ENCODE measurements at regions not wholly inside any gene's neighbourhood (a gene's known extent, or its start where the extent isn't known, plus 50 kb on each side); places are given as distances from the start of the nearest gene placed in this dataset.

DNA sequence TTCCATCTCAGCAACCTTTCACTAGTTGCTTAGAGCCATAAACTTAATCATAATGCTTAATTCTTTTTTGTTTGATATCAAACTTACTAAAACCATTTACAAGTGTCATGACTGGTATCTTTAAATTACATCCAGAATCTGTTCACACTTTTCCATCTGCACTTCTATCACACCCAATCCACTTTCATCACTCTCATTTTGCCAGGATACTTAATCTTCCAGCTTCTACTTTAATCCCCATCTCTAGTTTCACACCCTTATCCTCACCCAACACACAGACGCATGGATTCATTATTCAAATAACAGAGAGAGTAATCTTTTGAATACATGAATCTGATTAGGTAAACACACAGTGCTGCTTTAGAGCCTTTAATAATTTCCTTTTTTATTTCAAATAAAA lies 828.4 kb downstream of the HACE1 start:
- Histone ChIP-seq H3K27ac (ENCODE audit: low read depth in 2 of 2, low read length in 2 of 2) (no peak overlapping the region), H3K4me3 (ENCODE audit: low read length in 3 of 3) (no peak overlapping the region)

DNA sequence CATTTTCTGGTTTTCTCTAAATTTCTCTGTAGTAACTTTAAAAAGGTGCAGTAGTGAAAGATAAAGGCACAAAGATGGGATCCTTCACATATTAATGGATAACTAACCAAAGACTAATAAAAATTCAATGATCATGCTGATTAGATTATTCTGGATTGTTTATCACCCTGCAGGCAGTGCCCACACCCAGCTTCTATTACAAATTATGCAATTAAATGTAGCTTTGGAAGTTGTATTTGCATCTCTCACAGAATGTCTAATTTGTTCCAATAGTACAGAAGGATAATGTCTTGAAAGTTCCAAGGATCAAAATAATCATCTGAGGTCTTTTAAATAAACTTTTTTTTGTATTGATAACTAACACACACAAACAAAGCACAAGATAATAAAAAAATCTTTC lies 837.6 kb downstream of the HACE1 start:
- Histone ChIP-seq H3K4me3 (ENCODE audit: low read length in 3 of 3) (no peak overlapping the region), H3K9ac (ENCODE audit: low read length in 3 of 3) (no peak overlapping the region), H3K27me3 (ENCODE audit: control insufficient read depth, insufficient read depth, low read length) (no peaks in the 10 kb centered on the region), H3K9me3 (ENCODE audit: control insufficient read depth in 2 of 3, insufficient read depth in 1 of 3, low read length in 3 of 3) (no peaks in the 10 kb centered on the region), H3K36me3 (ENCODE audit: control insufficient read depth in 2 of 3, insufficient read depth in 3 of 3, low read length in 3 of 3) (no peaks in the 10 kb centered on the region), H3K4me1 (ENCODE audit: control insufficient read depth in 2 of 3, insufficient read depth in 2 of 3, low read depth in 1 of 3, low read length in 3 of 3) (no peaks in the 10 kb centered on the region), H3K27ac (ENCODE audit: low read depth in 2 of 2, low read length in 2 of 2) (no peak overlapping the region)
- peak; percentile 6 for FAIRE-seq
- TF ChIP-seq, protein P1, sequence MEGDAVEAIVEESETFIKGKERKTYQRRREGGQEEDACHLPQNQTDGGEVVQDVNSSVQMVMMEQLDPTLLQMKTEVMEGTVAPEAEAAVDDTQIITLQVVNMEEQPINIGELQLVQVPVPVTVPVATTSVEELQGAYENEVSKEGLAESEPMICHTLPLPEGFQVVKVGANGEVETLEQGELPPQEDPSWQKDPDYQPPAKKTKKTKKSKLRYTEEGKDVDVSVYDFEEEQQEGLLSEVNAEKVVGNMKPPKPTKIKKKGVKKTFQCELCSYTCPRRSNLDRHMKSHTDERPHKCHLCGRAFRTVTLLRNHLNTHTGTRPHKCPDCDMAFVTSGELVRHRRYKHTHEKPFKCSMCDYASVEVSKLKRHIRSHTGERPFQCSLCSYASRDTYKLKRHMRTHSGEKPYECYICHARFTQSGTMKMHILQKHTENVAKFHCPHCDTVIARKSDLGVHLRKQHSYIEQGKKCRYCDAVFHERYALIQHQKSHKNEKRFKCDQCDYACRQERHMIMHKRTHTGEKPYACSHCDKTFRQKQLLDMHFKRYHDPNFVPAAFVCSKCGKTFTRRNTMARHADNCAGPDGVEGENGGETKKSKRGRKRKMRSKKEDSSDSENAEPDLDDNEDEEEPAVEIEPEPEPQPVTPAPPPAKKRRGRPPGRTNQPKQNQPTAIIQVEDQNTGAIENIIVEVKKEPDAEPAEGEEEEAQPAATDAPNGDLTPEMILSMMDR (IDR thresholded peaks at IDR 0.05; ENCODE audit: borderline replicate concordance, extremely low read depth, insufficient read depth): no peak
- intact Hi-C loops (cut with DNase I): no loop called here
- no peak for DNase-seq

More for the DNA sequence above, 828.4 kb downstream of the HACE1 start:
- FAIRE-seq (no peak), DNase-seq (no peak)
- Histone ChIP-seq H3K4me1 (ENCODE audit: control insufficient read depth in 2 of 3, insufficient read depth in 2 of 3, low read depth in 1 of 3, low read length in 3 of 3) (no peaks in the 10 kb centered on the region), H3K36me3 (ENCODE audit: control insufficient read depth in 2 of 3, insufficient read depth in 3 of 3, low read length in 3 of 3) (no peaks in the 10 kb centered on the region), H3K27me3 (ENCODE audit: control insufficient read depth, insufficient read depth, low read length) (no peaks in the 10 kb centered on the region), H3K9me3 (ENCODE audit: control insufficient read depth in 2 of 3, insufficient read depth in 1 of 3, low read length in 3 of 3) (no peaks in the 10 kb centered on the region), H3K9ac (ENCODE audit: low read length in 3 of 3) (no peak overlapping the region)
- TF ChIP-seq, protein P1 (IDR thresholded peaks at IDR 0.05; ENCODE audit: borderline replicate concordance, extremely low read depth, insufficient read depth): no peak
- intact Hi-C loops (cut with DNase I): no loop called here

GRCh38 chr6:104019075-104019753 lies 840.5 kb downstream of the HACE1 start:
- TF ChIP-seq, protein P1 (IDR thresholded peaks at IDR 0.05; ENCODE audit: borderline replicate concordance, extremely low read depth, insufficient read depth): no peak
- Histone ChIP-seq H3K9ac (ENCODE audit: low read length in 3 of 3) (no peak overlapping the region), H3K36me3 (ENCODE audit: control insufficient read depth in 2 of 3, insufficient read depth in 3 of 3, low read length in 3 of 3) (no peaks in the 10 kb centered on the region), H3K4me1 (ENCODE audit: control insufficient read depth in 2 of 3, insufficient read depth in 2 of 3, low read depth in 1 of 3, low read length in 3 of 3) (no peaks in the 10 kb centered on the region), H3K27me3 (ENCODE audit: control insufficient read depth, insufficient read depth, low read length) (no peaks in the 10 kb centered on the region), H3K27ac (ENCODE audit: low read depth in 2 of 2, low read length in 2 of 2) (no peak overlapping the region), H3K4me3 (ENCODE audit: low read length in 3 of 3) (no peak overlapping the region), H3K9me3 (ENCODE audit: control insufficient read depth in 2 of 3, insufficient read depth in 1 of 3, low read length in 3 of 3) (no peaks in the 10 kb centered on the region)
- peak in 4 of 5 donors; percentile 11 to 29 (median 19) for DNase-seq
- intact Hi-C loops (cut with DNase I): no loop called here
- no peak for FAIRE-seq
